Chondrocyte (in vitro differentiated cells): ENCODE measurements at regions not wholly inside any gene's neighbourhood (a gene's known extent, or its start where the extent isn't known, plus 50 kb on each side); places are given as distances from the start of the nearest gene placed in this dataset.

ENCODE experiments used
- DNase-seq: peaks from one replicate; pipeline ENCODE4 v3.0.0; 2021; ENCODE audit warnings: mixed read lengths, low spot score
- H3K27ac Mint-ChIP-seq: one replicate; pipeline ENCODE4 v1.8.0; 2021; ENCODE audit warnings: mild to moderate bottlenecking, moderate library complexity, mixed read lengths; ENCODE audit not compliant: unreplicated experiment
- H3K27me3 Mint-ChIP-seq: 2 replicates; pipeline ENCODE4 v1.8.0; 2021; ENCODE audit warnings: low read depth, mixed read lengths
- H3K36me3 Mint-ChIP-seq: 2 replicates; pipeline ENCODE4 v1.8.0; 2021; ENCODE audit warnings: low read depth, mixed read lengths
- H3K4me1 Mint-ChIP-seq: 2 replicates; pipeline ENCODE4 v1.8.0; 2021; ENCODE audit warnings: low read depth, mild to moderate bottlenecking, mixed read lengths
- H3K4me3 Mint-ChIP-seq: one replicate; pipeline ENCODE4 v1.8.0; 2021; ENCODE audit warnings: mild to moderate bottlenecking, moderate library complexity, mixed read lengths; ENCODE audit not compliant: unreplicated experiment
- H3K9me3 Mint-ChIP-seq: 2 replicates; pipeline ENCODE4 v1.8.0; 2021; ENCODE audit warnings: low read depth, mixed read lengths
- CTCF ChIP-seq: fragments of 200-600 bp; sonication (generic); IDR thresholded peaks from 2 replicates; pipeline ENCODE4 v1.5.0; 2021; ENCODE audit warnings: antibody characterized with exemption, mild to moderate bottlenecking, moderate library complexity

GRCh38 chr11:2083411-2083810, 55.8 kb downstream of the IGF2 start:
- Mint-ChIP-seq H3K9me3 (peaks cover 13% of the 10 kb centered on the region), H3K27ac (no peak overlapping the region), H3K36me3 (peaks cover 12% of the 10 kb centered on the region), H3K27me3 (peaks cover 18% of the 10 kb centered on the region), H3K4me3 (no peak overlapping the region), H3K4me1 (no peaks in the 10 kb centered on the region)
- TF ChIP-seq CTCF = no peak
- no peak for DNase-seq

- Mint-ChIP-seq H3K36me3 (peaks cover under 1% of the 10 kb centered on the region), H3K4me3 (no peak overlapping the region), H3K27ac (peak overlapping the region; percentile 1), H3K9me3 (no peaks in the 10 kb centered on the region), H3K4me1 (peaks cover 7% of the 10 kb centered on the region), H3K27me3 (peaks cover 27% of the 10 kb centered on the region)
- no peak for TF ChIP-seq CTCF
- DNase-seq = no peak
Observed at GRCh38 chr11:2077061-2077802, 62.0 kb downstream of the IGF2 start.

GRCh38 chr11:2076441-2076840, 62.7 kb downstream of the IGF2 start:
- Mint-ChIP-seq H3K4me1 (peaks cover 7% of the 10 kb centered on the region), H3K36me3 (peaks cover 2% of the 10 kb centered on the region), H3K4me3 (no peak overlapping the region), H3K27me3 (peaks cover 27% of the 10 kb centered on the region), H3K27ac (no peak overlapping the region), H3K9me3 (no peaks in the 10 kb centered on the region)
- TF ChIP-seq CTCF = no peak
- no peak for DNase-seq

- no peak for DNase-seq
- Mint-ChIP-seq H3K9me3 (no peaks in the 10 kb centered on the region), H3K27ac (no peak overlapping the region), H3K27me3 (peaks cover 17% of the 10 kb centered on the region), H3K36me3 (peaks cover 2% of the 10 kb centered on the region), H3K4me1 (peaks cover 7% of the 10 kb centered on the region), H3K4me3 (no peak overlapping the region)
- peak; percentile 51 for TF ChIP-seq CTCF
Observed at GRCh38 chr11:2074266-2074825, 64.8 kb downstream of the IGF2 start.

GRCh38 chr11:2072551-2073261, 66.5 kb downstream of the IGF2 start:
- Mint-ChIP-seq H3K9me3 (no peaks in the 10 kb centered on the region), H3K27me3 (peaks cover 14% of the 10 kb centered on the region), H3K36me3 (peaks cover 2% of the 10 kb centered on the region), H3K27ac (no peak overlapping the region), H3K4me1 (peaks cover 7% of the 10 kb centered on the region), H3K4me3 (no peak overlapping the region)
- no peak for DNase-seq
- TF ChIP-seq CTCF = no peak
